Caco-2 (cell line): ENCODE measurements at regions not wholly inside any gene's neighbourhood (a gene's known extent, or its start where the extent isn't known, plus 50 kb on each side); places are given as distances from the start of the nearest gene placed in this dataset.

Experiments
- BruUV-seq: library from RNA; stranded (reverse); fragments of 400-500 nt; replicated peaks from 2 replicates; lab custom pipeline; 2021; lab: Mats Ljungman, UMichigan
- CTCF ChIA-PET: fragments of 300-600 bp; sonication (Branson Sonifier 250); formaldehyde crosslinking; loops from one replicate; lab custom pipeline; 2022; ENCODE audit warnings: antibody characterized with exemption; lab: Charles Lee
- POLR2A ChIA-PET: fragments of 300-600 bp; sonication (Branson Sonifier 250); formaldehyde crosslinking; loops from one replicate; lab custom pipeline; 2022; ENCODE audit warnings: antibody characterized with exemption; lab: Charles Lee
- DNase-seq, 2 experiments: peaks; one replicate each; pipeline versions ENCODE4 v3.0.0 to v3.0.0-alpha.2; 2020 to 2022
- H3K27me3 ChIP-seq: replicated peaks from 2 replicates; pipeline ENCODE4 v1.6.0; 2011; ENCODE audit warnings: low read length; ENCODE audit not compliant: control insufficient read depth, insufficient read depth
- H3K36me3 ChIP-seq: 2 replicates; pipeline ENCODE4 v1.5.1; 2011; ENCODE audit warnings: low read length; ENCODE audit not compliant: control insufficient read depth, insufficient read depth
- H3K4me1 ChIP-seq: fragments of 250-450 bp; sonication (Bioruptor Pico); 2 replicates; pipeline ENCODE4 v1.5.1; 2020; ENCODE audit warnings: mild to moderate bottlenecking
- H3K4me3 ChIP-seq: 2 replicates; pipeline ENCODE4 v1.5.1; 2011; ENCODE audit warnings: low read depth, mild to moderate bottlenecking, control low read depth, low read length
- H3K9me3 ChIP-seq: fragments of 250-450 bp; sonication (Bioruptor Pico); 2 replicates; pipeline ENCODE4 v1.5.1; 2020; ENCODE audit warnings: mild to moderate bottlenecking, moderate library complexity
- H3K27ac Mint-ChIP-seq: one replicate; pipeline ENCODE4 v1.8.0; 2022; ENCODE audit warnings: mixed read lengths; ENCODE audit not compliant: unreplicated experiment
- H3K27me3 Mint-ChIP-seq: one replicate; pipeline ENCODE4 v1.8.0; 2022; ENCODE audit warnings: mixed read lengths; ENCODE audit not compliant: insufficient read depth, unreplicated experiment
- H3K36me3 Mint-ChIP-seq: one replicate; pipeline ENCODE4 v1.8.0; 2022; ENCODE audit warnings: mild to moderate bottlenecking, mixed read lengths; ENCODE audit not compliant: insufficient read depth, unreplicated experiment
- H3K4me1 Mint-ChIP-seq: one replicate; pipeline ENCODE4 v1.8.0; 2022; ENCODE audit warnings: low read depth, mixed read lengths; ENCODE audit not compliant: unreplicated experiment
- H3K4me3 Mint-ChIP-seq: one replicate; pipeline ENCODE4 v1.8.0; 2022; ENCODE audit warnings: mild to moderate bottlenecking, moderate library complexity, mixed read lengths; ENCODE audit not compliant: unreplicated experiment
- H3K9me3 Mint-ChIP-seq: one replicate; pipeline ENCODE4 v1.8.0; 2022; ENCODE audit warnings: mixed read lengths; ENCODE audit not compliant: unreplicated experiment
- intact Hi-C: fragments of 100-400 bp; cut with micrococcal nuclease; formaldehyde crosslinking; loops from one replicate; pipeline ENCODE4 v1.10.0; 2022; ENCODE audit not compliant: unreplicated experiment
- TF ChIP-seq, protein P1 (sequence below), 2 experiments: fragments of 200-600 bp in 1 of 2; IDR thresholded peaks; 1 replicate in 1 of 2; 2 replicates in 1 of 2; pipeline versions ENCODE4 v1.5.1 to v1.8.0; 2011 to 2022; ENCODE audit warnings: antibody characterized with exemption in 1 of 2, control low read depth in 1 of 2, inconsistent platforms in 1 of 2, low read depth in 1 of 2, low read length in 1 of 2, mild to moderate bottlenecking in 1 of 2, moderate library complexity in 1 of 2; ENCODE audit not compliant: insufficient read depth in 1 of 2, severe bottlenecking in 1 of 2, unreplicated experiment in 1 of 2

DNA sequence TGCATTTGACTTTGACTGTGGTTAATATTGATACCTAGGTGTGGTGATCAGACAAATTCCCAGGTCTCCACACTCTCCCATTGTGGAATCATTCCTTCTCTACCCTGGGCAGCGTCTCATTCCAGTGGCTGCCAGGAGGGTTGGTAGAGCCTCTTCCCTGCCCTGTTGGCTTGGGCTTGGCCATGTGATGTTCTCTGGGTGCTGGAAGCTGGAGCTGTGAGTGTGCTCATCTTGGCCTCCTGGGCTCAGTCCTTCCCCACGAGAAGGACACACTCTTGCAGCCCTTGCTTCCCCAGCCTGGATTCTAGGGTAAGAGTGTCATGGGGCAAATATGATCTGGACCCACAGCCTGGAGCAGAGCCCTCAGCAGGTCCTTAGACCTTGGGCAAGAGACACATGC, 167.2 kb upstream of the IRX4 start:
- H3K27me3 Mint-ChIP-seq: peaks cover 13% of the 10 kb centered on the region
- CTCF ChIA-PET: no interaction called here

GRCh38 chr5:2048664-2049063, 165.9 kb upstream of the IRX4 start:
- POLR2A ChIA-PET: no interaction called here
- Histone ChIP-seq H3K9me3 (no peaks in the 10 kb centered on the region), H3K4me1 (no peaks in the 10 kb centered on the region), H3K36me3 (no peaks in the 10 kb centered on the region), H3K4me3 (no peak overlapping the region), H3K27me3 (no peaks in the 10 kb centered on the region)
- Mint-ChIP-seq H3K27me3 (peaks cover 9% of the 10 kb centered on the region), H3K9me3 (peaks cover 11% of the 10 kb centered on the region), H3K27ac (no peak overlapping the region), H3K4me3 (no peak overlapping the region), H3K4me1 (no peaks in the 10 kb centered on the region), H3K36me3 (no peaks in the 10 kb centered on the region)
- BruUV-seq: no TSS peak
- TF ChIP-seq, protein P1, sequence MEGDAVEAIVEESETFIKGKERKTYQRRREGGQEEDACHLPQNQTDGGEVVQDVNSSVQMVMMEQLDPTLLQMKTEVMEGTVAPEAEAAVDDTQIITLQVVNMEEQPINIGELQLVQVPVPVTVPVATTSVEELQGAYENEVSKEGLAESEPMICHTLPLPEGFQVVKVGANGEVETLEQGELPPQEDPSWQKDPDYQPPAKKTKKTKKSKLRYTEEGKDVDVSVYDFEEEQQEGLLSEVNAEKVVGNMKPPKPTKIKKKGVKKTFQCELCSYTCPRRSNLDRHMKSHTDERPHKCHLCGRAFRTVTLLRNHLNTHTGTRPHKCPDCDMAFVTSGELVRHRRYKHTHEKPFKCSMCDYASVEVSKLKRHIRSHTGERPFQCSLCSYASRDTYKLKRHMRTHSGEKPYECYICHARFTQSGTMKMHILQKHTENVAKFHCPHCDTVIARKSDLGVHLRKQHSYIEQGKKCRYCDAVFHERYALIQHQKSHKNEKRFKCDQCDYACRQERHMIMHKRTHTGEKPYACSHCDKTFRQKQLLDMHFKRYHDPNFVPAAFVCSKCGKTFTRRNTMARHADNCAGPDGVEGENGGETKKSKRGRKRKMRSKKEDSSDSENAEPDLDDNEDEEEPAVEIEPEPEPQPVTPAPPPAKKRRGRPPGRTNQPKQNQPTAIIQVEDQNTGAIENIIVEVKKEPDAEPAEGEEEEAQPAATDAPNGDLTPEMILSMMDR (IDR thresholded peaks at IDR 0.05; ENCODE audit: insufficient read depth in 1 of 2, low read depth in 1 of 2, low read length in 1 of 2, severe bottlenecking in 1 of 2, unreplicated experiment in 1 of 2): no peak
- DNase-seq: no peak
- intact Hi-C loops: no loop called here
- CTCF ChIA-PET: no interaction called here

More for the DNA sequence above, 167.2 kb upstream of the IRX4 start:
- Mint-ChIP-seq H3K4me3 (no peak overlapping the region), H3K27ac (no peak overlapping the region), H3K9me3 (peaks cover 14% of the 10 kb centered on the region), H3K4me1 (no peaks in the 10 kb centered on the region), H3K36me3 (no peaks in the 10 kb centered on the region)
- no peak for DNase-seq
- BruUV-seq: no TSS peak
- H3K4me3 ChIP-seq: no peak overlapping the region
- intact Hi-C loops: no loop called here
- POLR2A ChIA-PET: no interaction called here
- no peaks in the 10 kb centered on the region for H3K27me3 ChIP-seq
- no peaks in the 10 kb centered on the region for H3K4me1 ChIP-seq
- no peaks in the 10 kb centered on the region for H3K9me3 ChIP-seq
- H3K36me3 ChIP-seq: no peaks in the 10 kb centered on the region
- TF ChIP-seq, protein P1 (IDR thresholded peaks at IDR 0.05; ENCODE audit: insufficient read depth in 1 of 2, low read depth in 1 of 2, low read length in 1 of 2, severe bottlenecking in 1 of 2, unreplicated experiment in 1 of 2): no peak

DNA sequence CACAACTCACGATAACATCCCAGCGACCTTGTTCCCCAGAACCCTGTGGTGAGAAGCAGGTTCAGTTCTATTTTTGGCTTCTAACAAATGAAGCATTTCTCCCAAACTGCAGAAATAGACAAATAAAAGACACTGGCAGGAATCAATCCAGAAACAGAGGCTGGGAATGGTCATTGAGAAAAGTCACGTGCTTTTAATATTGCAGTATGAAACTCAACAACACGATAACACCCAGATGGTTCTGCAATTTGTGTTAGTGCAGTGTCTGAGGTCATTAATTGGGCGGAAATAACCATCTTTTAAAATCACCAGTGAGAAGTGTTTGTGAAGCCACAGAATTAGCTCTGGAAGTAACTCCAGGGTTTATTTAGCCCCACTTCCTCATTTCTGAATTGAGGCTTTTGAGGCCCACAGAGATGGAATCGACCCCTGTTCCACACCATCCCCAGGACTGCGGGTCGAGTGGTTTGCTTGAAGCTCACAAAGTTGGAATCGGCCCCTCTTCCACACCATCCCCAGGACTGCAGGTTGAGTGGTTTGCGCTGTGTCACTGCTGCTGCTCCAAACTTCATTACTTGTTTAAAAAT, 164.7 kb upstream of the IRX4 start:
- TF ChIP-seq, protein P1 (IDR thresholded peaks at IDR 0.05; ENCODE audit: insufficient read depth in 1 of 2, low read depth in 1 of 2, low read length in 1 of 2, severe bottlenecking in 1 of 2, unreplicated experiment in 1 of 2): no peak
- H3K27me3 ChIP-seq: no peaks in the 10 kb centered on the region
- H3K9me3 Mint-ChIP-seq: peaks cover 11% of the 10 kb centered on the region
- ChIA-PET CTCF (no interaction called here), POLR2A (interaction anchor here (0.5 kb wide), 1 partner anchor 114 kb away, joined by 3 read pairs; no protein-coding TSS in a partner anchor)
- H3K9me3 ChIP-seq: no peaks in the 10 kb centered on the region
- no peaks in the 10 kb centered on the region for H3K36me3 ChIP-seq
- H3K27me3 Mint-ChIP-seq: peaks cover 9% of the 10 kb centered on the region
- DNase-seq: no peak
- intact Hi-C loops: no loop called here
- H3K4me1 ChIP-seq: no peaks in the 10 kb centered on the region
- H3K36me3 Mint-ChIP-seq: no peaks in the 10 kb centered on the region
- no peak overlapping the region for H3K27ac Mint-ChIP-seq
- no peak overlapping the region for H3K4me3 ChIP-seq
- H3K4me3 Mint-ChIP-seq: no peak overlapping the region
- no TSS peak for BruUV-seq
- no peaks in the 10 kb centered on the region for H3K4me1 Mint-ChIP-seq
